Dedifferentiated amniotic fluid mesenchymal stem cell (primary cell): ENCODE measurements at regions not wholly inside any gene's neighbourhood (a gene's known extent, or its start where the extent isn't known, plus 50 kb on each side); places are given as distances from the start of the nearest gene placed in this dataset.

Experiments used
- DNase-seq: peaks from one replicate; pipeline ENCODE4 v3.0.0-alpha.2; 2016; ENCODE audit errors: extremely low spot score

DNA sequence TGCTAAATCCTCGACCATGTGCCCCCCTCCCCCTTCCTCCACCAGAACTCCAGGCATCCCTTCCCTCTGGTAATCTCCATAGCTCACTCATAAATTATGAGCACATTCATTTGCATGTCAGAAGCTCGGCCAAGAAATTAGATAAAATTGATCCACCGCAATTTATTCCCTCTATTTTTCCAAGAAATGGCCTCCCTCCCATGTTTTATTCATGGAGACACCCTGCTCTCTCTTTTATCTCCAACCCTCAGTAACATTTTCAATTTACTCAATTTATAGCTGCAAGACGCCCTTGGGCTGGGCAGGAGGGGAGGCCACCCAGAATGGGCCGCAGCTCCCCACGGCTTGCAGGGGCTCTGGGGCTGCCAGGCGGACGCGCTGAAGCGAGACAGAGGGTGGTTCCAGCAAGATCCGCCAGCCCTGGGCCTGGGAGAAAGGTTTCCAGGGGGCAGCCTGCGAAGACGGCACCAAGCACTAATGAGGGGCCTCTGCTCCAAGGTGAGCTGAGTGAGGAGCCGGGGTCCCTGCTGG, 54.7 kb upstream of the ZNF423 start:
- DNase-seq, result no peak

GRCh38 chr16:49911430-49911829, 55.5 kb upstream of the ZNF423 start:
- no peak for DNase-seq

DNA sequence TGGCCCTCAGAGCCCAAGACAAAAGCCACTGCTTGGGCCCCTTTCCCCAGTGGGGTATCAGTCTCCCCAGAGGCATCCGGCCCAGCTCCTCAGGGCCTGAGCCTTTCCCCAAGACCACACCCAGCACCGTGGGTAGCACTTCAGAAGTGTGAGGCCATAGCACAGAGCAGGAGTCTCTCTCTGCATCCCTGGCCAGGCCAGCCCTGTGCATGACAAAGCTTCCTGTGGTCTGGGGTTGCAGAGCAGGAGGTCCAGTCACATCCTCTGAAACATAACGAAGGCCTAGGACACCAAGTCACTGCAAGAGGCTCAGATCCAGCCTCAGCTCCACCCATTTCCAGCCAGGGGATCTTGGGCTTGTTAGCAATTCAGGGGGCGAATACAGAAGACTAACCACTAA, 56.8 kb upstream of the ZNF423 start:
- DNase-seq, result no peak

DNA sequence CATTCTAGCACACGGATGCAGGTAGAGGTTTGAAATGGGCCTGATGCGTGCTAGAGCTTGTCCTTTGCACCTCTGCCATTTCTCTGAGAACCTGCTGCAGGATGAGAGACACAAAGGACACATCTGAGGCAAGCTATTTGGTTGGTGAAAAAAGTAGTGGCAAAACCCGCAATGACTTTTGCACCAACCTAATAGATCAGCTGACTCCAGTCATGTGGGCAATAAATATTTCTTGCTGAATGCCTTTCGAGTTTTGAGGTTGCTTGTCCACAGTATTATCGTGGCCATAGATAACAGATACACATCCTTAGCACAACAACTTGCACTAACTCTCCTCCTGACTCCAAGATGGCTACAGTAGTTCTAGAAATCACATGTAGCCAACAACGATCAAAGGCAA, 57.8 kb upstream of the ZNF423 start:
- DNase-seq, result no peak

GRCh38 chr16:49914657-49915056, 58.7 kb upstream of the ZNF423 start:
- no peak for DNase-seq

GRCh38 chr16:49918257-49918656, 62.3 kb upstream of the ZNF423 start:
- no peak for DNase-seq

- no peak for DNase-seq
Observed at GRCh38 chr16:49919327-49919726, 63.4 kb upstream of the ZNF423 start.

- DNase-seq, result no peak
Observed at GRCh38 chr16:49920397-49920796, 64.5 kb upstream of the ZNF423 start.

DNA sequence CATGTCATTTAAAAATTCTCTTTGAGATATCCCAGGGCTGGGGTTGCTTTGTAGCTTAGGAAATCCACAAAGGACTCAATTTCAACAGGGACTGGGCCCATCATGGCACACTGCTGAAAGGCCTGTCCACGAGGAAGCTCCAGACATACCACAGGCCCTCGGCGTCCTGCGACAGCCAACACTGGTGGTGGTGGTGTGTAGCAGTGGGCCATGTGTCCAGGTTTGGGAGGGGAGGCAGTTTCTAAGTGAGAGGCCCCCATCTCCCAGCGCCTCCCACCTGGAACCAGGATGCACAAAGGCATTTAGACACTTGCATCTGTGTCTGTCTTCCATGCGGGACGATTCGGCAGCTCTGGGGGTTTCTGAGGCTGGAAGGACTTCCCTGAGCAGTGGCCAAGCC, 65.2 kb upstream of the ZNF423 start:
- DNase-seq, result no peak

GRCh38 chr16:49921791-49922456, 66.0 kb upstream of the ZNF423 start:
- no peak for DNase-seq

DNA sequence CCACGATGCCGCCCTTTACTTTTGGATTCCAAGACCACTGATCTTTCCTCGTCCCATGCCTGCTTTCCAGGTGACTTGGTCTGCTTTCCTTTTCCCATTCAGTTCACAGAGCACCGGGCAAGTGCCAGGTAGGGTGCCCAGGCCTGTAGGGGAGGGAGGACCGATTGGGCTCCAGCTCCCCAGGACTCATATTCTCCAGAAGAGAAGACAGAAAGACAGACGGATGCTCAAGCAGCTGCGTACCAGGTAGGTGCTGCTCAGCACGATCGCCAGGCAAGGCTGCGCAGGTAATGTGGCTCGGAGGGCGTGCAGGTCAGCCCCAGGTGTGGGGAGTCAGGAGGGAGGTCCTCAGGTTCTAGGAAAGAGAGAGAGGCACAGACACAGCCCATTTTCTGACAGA, 67.5 kb upstream of the ZNF423 start:
- no peak for DNase-seq

GRCh38 chr16:49924078-49924477, 68.2 kb upstream of the ZNF423 start:
- no peak for DNase-seq

DNA sequence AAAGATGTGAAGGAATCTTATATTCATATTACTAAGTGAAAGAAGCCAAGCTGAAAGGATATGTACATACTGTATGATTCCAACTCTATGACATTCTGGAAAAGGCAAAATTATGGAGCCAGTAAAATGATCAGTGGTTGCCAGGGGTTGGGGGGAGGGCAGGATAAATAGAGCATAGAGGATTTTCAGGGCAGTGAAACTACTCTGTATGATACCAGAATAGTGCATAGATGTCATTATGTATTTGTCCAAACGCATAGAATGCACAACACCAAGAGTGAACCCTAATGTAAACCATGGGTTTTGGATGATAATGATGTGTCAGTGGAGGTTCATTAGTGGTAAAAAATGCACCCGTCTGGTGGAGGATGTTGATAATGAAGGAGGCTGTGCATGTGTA, 71.0 kb upstream of the ZNF423 start:
- no peak for DNase-seq

- DNase-seq, result no peak
Observed at GRCh38 chr16:49928176-49929041, 72.5 kb upstream of the ZNF423 start.

DNA sequence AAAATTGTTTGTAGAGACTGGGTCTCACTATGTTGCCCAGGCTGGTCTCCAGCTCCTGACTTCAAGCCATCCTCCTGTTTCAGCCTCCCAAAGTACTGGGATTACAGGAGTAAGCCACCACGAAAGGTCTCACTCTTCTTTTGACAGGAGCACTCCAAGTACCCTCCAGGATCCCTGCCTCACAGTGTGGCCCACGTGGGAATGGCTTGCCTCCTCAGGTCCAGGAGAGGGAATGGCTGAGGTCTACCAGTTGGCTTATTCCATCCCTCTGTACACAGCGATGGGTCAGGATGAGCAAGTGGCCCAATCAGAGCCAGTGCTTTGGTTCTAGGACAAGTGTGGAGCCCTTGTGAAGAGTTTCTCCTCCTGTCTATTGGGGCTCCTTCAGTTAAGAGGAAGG, 73.7 kb upstream of the ZNF423 start:
- DNase-seq, result no peak

- no peak for DNase-seq
Observed at GRCh38 chr16:49930841-49931240, 74.9 kb upstream of the ZNF423 start.

GRCh38 chr16:49931266-49931665, 75.4 kb upstream of the ZNF423 start:
- DNase-seq, result no peak

DNA sequence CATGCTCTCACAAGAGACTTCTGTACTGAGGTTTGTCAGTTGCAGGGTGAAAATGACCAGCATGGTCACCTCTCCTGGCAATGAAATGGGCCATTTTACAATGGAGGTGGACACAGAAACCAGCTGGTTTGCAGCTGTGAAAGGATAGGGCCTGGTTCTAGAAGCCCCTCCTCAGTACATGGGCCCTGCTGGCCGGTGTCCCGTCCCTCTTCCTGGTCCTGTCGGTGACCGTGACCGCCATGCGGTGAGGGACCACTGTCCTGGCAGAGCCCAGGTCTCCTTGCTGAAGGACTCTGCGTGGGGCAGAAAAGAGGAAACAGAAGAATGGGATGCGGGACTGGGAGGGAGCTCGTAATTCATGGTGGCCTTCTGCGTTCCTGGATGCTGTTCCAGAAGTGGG, 76.0 kb upstream of the ZNF423 start:
- no peak for DNase-seq

- no peak for DNase-seq
Observed at GRCh38 chr16:49932434-49932833, 76.5 kb upstream of the ZNF423 start.

DNA sequence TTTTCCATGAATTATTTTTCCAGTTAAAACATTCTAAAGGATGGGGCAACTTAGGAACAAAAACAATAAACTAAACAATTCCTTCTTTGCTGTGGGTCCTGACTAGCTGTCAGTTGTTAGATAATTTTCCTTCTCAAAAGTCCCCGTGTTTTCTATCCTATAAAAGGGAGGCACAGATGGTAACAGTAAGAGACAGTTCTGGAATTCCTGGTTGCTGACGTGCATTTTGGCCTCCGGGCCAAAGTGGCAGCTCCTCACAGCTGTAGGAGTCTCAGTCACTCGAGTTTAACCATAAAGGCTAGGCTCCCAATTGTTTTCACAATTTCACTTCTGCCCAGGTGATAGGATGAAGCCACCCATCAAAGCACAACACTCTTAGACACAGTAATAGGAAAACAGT, 77.0 kb upstream of the ZNF423 start:
- DNase-seq, result no peak

DNA sequence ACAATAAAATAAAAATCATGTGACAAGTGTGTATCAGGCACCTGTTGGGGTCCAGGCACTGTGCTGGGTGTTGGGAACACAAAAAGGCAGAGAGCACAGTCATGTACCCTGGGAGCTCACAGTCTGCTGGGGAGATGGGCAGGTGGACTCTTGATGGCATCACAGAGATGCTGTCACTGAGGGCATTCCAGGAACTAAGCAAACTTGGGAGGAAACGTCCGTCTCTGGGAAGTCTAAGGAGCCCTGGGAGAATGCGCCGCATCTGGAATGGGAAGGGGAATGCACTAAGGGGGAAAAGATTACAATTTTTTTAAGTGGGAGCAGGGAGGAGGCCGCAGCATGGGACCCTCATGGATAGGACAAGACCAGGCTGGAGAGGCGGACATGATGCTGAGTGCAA, 80.9 kb upstream of the ZNF423 start:
- DNase-seq, result no peak

DNA sequence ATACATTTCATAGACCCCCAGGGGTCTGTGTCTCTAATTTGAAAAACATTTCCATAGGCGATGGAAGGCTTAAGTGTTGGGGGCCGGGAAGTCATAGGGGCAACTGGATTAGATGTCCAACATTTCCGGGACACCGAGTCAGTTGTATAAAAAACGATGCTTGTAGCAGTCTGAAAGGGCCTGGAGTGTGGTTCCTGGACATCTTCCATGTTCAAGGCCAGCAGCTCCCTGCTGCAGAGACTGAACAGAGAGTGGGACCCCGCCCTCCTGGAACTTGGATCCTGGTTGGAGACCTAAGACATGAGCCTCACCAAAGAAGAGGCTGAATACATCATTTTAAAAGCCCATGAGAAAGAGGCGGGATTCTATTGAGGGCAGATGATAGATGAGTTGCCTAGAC, 82.0 kb upstream of the ZNF423 start:
- no peak for DNase-seq

DNA sequence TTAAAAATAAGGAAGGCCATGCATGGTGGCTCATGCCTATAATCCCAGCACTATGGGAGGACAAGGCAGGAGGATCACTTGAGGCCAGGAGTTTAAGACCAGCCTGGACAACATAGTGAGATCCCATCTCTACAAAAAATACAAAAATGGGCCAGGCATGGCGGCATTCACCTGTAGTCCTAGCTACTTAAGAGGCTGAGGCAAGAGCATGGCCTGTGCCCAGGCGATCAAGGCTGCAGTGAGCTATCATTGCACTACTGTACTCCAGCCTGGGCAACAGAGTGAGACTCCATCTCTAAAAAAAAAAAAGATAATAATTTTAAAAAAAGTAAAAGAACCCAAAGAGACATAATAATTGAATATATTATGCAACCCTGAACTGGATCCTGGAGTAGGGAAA, 83.6 kb upstream of the ZNF423 start:
- DNase-seq, result no peak
